Uterus (tissue), 3 donors: ENCODE measurements at regions not wholly inside any gene's neighbourhood (a gene's known extent, or its start where the extent isn't known, plus 50 kb on each side); places are given as distances from the start of the nearest gene placed in this dataset.

ENCODE experiments used
- DNase-seq, 2 donors: peaks; one replicate each; pipeline ENCODE4 v3.0.0-alpha.2; 2019 to 2020
- H3K27ac ChIP-seq, 2 donors: fragments of 200-600 bp; sonication (generic); 1 replicate in 1 of 2; 2 replicates in 1 of 2; pipeline ENCODE4 v1.5.1; 2016 to 2018
- H3K27me3 ChIP-seq, 2 donors: fragments of 200-600 bp; sonication (generic); one replicate each; pipeline ENCODE4 v1.5.1; 2018 to 2019; ENCODE audit warnings: control low read depth in 1 of 2
- H3K36me3 ChIP-seq, 2 donors: fragments of 200-600 bp; sonication (generic); one replicate each; pipeline ENCODE4 v1.5.1; 2019; ENCODE audit warnings: control low read depth in 1 of 2
- H3K4me1 ChIP-seq, 2 donors: fragments of 200-600 bp; sonication (generic); one replicate each; pipeline ENCODE4 v1.5.1; 2018 to 2019; ENCODE audit warnings: control low read depth in 1 of 2
- H3K4me3 ChIP-seq, 2 donors: fragments of 200-600 bp; sonication (generic); 1 replicate in 1 of 2; 2 replicates in 1 of 2; pipeline ENCODE4 v1.5.1; 2018 to 2019; ENCODE audit warnings: mild to moderate bottlenecking in 1 of 2
- H3K9me3 ChIP-seq, 2 donors: fragments of 200-600 bp; sonication (generic); one replicate each; pipeline ENCODE4 v1.5.1; 2019; ENCODE audit warnings: control low read depth in 1 of 2
- POLR2A ChIP-seq, 2 donors: fragments of 450-650 bp; IDR thresholded peaks; one replicate each; pipeline ENCODE4 v1.6.1; 2016; ENCODE audit warnings: antibody characterized with exemption in 2 of 2, mild to moderate bottlenecking in 1 of 2, moderate library complexity in 1 of 2
- intact Hi-C: fragments of 100-400 bp; cut with DNase I; formaldehyde crosslinking; loops from one replicate; pipeline ENCODE4 v1.15.1; 2023; ENCODE audit warnings: low total_unique reads
- TF ChIP-seq, protein P1 (sequence below), 4 experiments: fragments of 200-600 bp in 2 of 4; fragments of 450-650 bp in 2 of 4; sonication (generic) in 2 of 4; IDR thresholded peaks; one replicate each; pipeline ENCODE4 v1.5.1; 2016 to 2019; ENCODE audit warnings: antibody characterized with exemption in 4 of 4, mild to moderate bottlenecking in 2 of 4, moderate library complexity in 1 of 4
- donor health status: DM: yes; HTN: yes; CAD: no.

GRCh38 chr14:30283822-30284446 lies 275.0 kb upstream of the G2E3 start:
- Histone ChIP-seq H3K27me3 (no peaks in the 10 kb centered on the region), H3K4me3 (no peak overlapping the region), H3K9me3 (no peaks in the 10 kb centered on the region), H3K4me1 (no peaks in the 10 kb centered on the region), H3K27ac (no peak overlapping the region), H3K36me3 (no peaks in the 10 kb centered on the region)
- DNase-seq, result no peak
- TF ChIP-seq, protein P1, sequence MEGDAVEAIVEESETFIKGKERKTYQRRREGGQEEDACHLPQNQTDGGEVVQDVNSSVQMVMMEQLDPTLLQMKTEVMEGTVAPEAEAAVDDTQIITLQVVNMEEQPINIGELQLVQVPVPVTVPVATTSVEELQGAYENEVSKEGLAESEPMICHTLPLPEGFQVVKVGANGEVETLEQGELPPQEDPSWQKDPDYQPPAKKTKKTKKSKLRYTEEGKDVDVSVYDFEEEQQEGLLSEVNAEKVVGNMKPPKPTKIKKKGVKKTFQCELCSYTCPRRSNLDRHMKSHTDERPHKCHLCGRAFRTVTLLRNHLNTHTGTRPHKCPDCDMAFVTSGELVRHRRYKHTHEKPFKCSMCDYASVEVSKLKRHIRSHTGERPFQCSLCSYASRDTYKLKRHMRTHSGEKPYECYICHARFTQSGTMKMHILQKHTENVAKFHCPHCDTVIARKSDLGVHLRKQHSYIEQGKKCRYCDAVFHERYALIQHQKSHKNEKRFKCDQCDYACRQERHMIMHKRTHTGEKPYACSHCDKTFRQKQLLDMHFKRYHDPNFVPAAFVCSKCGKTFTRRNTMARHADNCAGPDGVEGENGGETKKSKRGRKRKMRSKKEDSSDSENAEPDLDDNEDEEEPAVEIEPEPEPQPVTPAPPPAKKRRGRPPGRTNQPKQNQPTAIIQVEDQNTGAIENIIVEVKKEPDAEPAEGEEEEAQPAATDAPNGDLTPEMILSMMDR (IDR thresholded peaks at IDR 0.05), result no peak
- TF ChIP-seq POLR2A (IDR thresholded peaks at IDR 0.05), result no peak
- intact Hi-C loops, result no loop called here

GRCh38 chr14:30284808-30285207 lies 274.1 kb upstream of the G2E3 start:
- intact Hi-C loops, result no loop called here
- H3K27ac ChIP-seq, result no peak overlapping the region

GRCh38 chr14:30287579-30288445 lies 271.1 kb upstream of the G2E3 start:
- Histone ChIP-seq H3K4me3 (no peak overlapping the region), H3K9me3 (no peaks in the 10 kb centered on the region), H3K36me3 (no peaks in the 10 kb centered on the region), H3K27me3 (no peaks in the 10 kb centered on the region), H3K4me1 (no peaks in the 10 kb centered on the region), H3K27ac (no peak overlapping the region)
- TF ChIP-seq POLR2A (IDR thresholded peaks at IDR 0.05), result no peak
- TF ChIP-seq, protein P1 (IDR thresholded peaks at IDR 0.05), result no peak
- intact Hi-C loops, result no loop called here
- DNase-seq, result no peak

More at GRCh38 chr14:30284808-30285207, 274.1 kb upstream of the G2E3 start:
- Histone ChIP-seq H3K9me3 (no peaks in the 10 kb centered on the region), H3K27me3 (no peaks in the 10 kb centered on the region), H3K4me3 (no peak overlapping the region), H3K36me3 (no peaks in the 10 kb centered on the region), H3K4me1 (no peaks in the 10 kb centered on the region)
- TF ChIP-seq, protein P1 (IDR thresholded peaks at IDR 0.05), result no peak
- TF ChIP-seq POLR2A (IDR thresholded peaks at IDR 0.05), result no peak
- DNase-seq, result no peak

DNA sequence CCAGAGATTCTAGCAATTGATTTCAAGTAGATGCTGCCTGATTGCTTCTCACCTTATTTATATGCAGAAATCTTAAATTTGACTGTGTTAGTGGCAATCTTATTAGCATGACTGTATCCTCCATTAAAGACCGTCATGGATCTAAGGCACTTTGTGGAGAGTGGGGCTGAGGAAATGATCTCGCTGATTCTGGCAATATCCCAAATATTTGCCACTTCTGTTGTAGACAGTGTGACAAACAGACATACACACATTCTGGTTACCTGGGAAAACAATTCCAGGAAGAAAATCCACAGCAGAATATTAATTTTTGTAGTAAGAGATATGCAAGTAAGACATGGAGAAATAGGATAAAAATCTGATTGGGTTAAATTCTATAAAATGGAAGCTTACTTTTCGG lies 269.0 kb upstream of the G2E3 start:
- intact Hi-C loops, result no loop called here
- TF ChIP-seq, protein P1 (IDR thresholded peaks at IDR 0.05), result no peak
- no peak for TF ChIP-seq POLR2A (IDR thresholded peaks at IDR 0.05)
- Histone ChIP-seq H3K4me1 (no peaks in the 10 kb centered on the region), H3K27me3 (no peaks in the 10 kb centered on the region), H3K9me3 (no peaks in the 10 kb centered on the region), H3K4me3 (no peak overlapping the region), H3K27ac (no peak overlapping the region), H3K36me3 (no peaks in the 10 kb centered on the region)
- no peak for DNase-seq

GRCh38 chr14:30291216-30291615 lies 267.7 kb upstream of the G2E3 start:
- DNase-seq, result no peak
- H3K4me3 ChIP-seq, result no peak overlapping the region
- H3K36me3 ChIP-seq, result no peaks in the 10 kb centered on the region
- H3K27ac ChIP-seq, result no peak overlapping the region
- intact Hi-C loops, result no loop called here
- no peaks in the 10 kb centered on the region for H3K4me1 ChIP-seq
- no peak for TF ChIP-seq POLR2A (IDR thresholded peaks at IDR 0.05)
- TF ChIP-seq, protein P1 (IDR thresholded peaks at IDR 0.05), result no peak
- H3K27me3 ChIP-seq, result no peaks in the 10 kb centered on the region
- no peaks in the 10 kb centered on the region for H3K9me3 ChIP-seq
